ENCODE measurements at regions not wholly inside any gene's neighbourhood (a gene's known extent, or its start where the extent isn't known, plus 50 kb on each side); places are given as distances from the start of the nearest gene placed in this dataset.

- Histone ChIP-seq H3K4me3 (no peak overlapping the region), H3K36me3 (ENCODE audit: insufficient read depth, low read length) (no peaks in the 10 kb centered on the region), H3K9me3 (ENCODE audit: low read depth, low read length) (no peaks in the 10 kb centered on the region), H3K27ac (no peak overlapping the region), H3K9ac (ENCODE audit: insufficient read length) (no peak overlapping the region)
- DNase-seq (ENCODE audit: low read depth, low spot score): no peak
- TF ChIP-seq FOXP2 (optimal IDR thresholded peaks at IDR 0.05; ENCODE audit: control extremely low read depth, extremely low read length, insufficient read depth) (no peak), POLR2AphosphoS5 (IDR thresholded peaks at IDR 0.05; ENCODE audit: borderline replicate concordance, low read depth, low read length) (no peak), EZH2 (IDR thresholded peaks at IDR 0.05) (no peak)
These were observed 109.4 kb upstream of the NOVA1 start for GRCh38 chr14:26707234-26707633.

GRCh38 chr14:26709019-26709418 lies 111.2 kb upstream of the NOVA1 start:
- Histone ChIP-seq H3K9me3 (ENCODE audit: low read depth, low read length) (no peaks in the 10 kb centered on the region), H3K36me3 (ENCODE audit: insufficient read depth, low read length) (no peaks in the 10 kb centered on the region), H3K9ac (ENCODE audit: insufficient read length) (no peak overlapping the region), H3K27ac (no peak overlapping the region), H3K4me3 (no peak overlapping the region)
- DNase-seq (ENCODE audit: low read depth, low spot score): no peak
- TF ChIP-seq POLR2AphosphoS5 (IDR thresholded peaks at IDR 0.05; ENCODE audit: borderline replicate concordance, low read depth, low read length) (no peak), FOXP2 (optimal IDR thresholded peaks at IDR 0.05; ENCODE audit: control extremely low read depth, extremely low read length, insufficient read depth) (no peak), EZH2 (IDR thresholded peaks at IDR 0.05) (no peak)

- TF ChIP-seq FOXP2 (optimal IDR thresholded peaks at IDR 0.05; ENCODE audit: control extremely low read depth, extremely low read length, insufficient read depth) (no peak), EZH2 (IDR thresholded peaks at IDR 0.05) (no peak), POLR2AphosphoS5 (IDR thresholded peaks at IDR 0.05; ENCODE audit: borderline replicate concordance, low read depth, low read length) (no peak)
- Histone ChIP-seq H3K9ac (ENCODE audit: insufficient read length) (no peak overlapping the region), H3K9me3 (ENCODE audit: low read depth, low read length) (no peaks in the 10 kb centered on the region), H3K27ac (no peak overlapping the region), H3K4me3 (no peak overlapping the region), H3K36me3 (ENCODE audit: insufficient read depth, low read length) (no peaks in the 10 kb centered on the region)
- DNase-seq (ENCODE audit: low read depth, low spot score): no peak
These were observed 121.7 kb upstream of the NOVA1 start for GRCh38 chr14:26719514-26719913.

GRCh38 chr14:26722258-26722657 lies 124.4 kb upstream of the NOVA1 start:
- Histone ChIP-seq H3K36me3 (ENCODE audit: insufficient read depth, low read length) (no peaks in the 10 kb centered on the region), H3K27ac (no peak overlapping the region), H3K9ac (ENCODE audit: insufficient read length) (no peak overlapping the region), H3K9me3 (ENCODE audit: low read depth, low read length) (no peaks in the 10 kb centered on the region), H3K4me3 (no peak overlapping the region)
- no peak for TF ChIP-seq FOXP2 (optimal IDR thresholded peaks at IDR 0.05; ENCODE audit: control extremely low read depth, extremely low read length, insufficient read depth)
- TF ChIP-seq POLR2AphosphoS5 (IDR thresholded peaks at IDR 0.05; ENCODE audit: borderline replicate concordance, low read depth, low read length): no peak
- TF ChIP-seq EZH2 (IDR thresholded peaks at IDR 0.05): no peak
- no peak for DNase-seq (ENCODE audit: low read depth, low spot score)

GRCh38 chr14:26729851-26730250 lies 132.0 kb upstream of the NOVA1 start:
- TF ChIP-seq POLR2AphosphoS5 (IDR thresholded peaks at IDR 0.05; ENCODE audit: borderline replicate concordance, low read depth, low read length) (no peak), EZH2 (IDR thresholded peaks at IDR 0.05) (no peak), FOXP2 (optimal IDR thresholded peaks at IDR 0.05; ENCODE audit: control extremely low read depth, extremely low read length, insufficient read depth) (no peak)
- Histone ChIP-seq H3K36me3 (ENCODE audit: insufficient read depth, low read length) (no peaks in the 10 kb centered on the region), H3K9me3 (ENCODE audit: low read depth, low read length) (no peaks in the 10 kb centered on the region), H3K9ac (ENCODE audit: insufficient read length) (no peak overlapping the region), H3K27ac (no peak overlapping the region), H3K4me3 (no peak overlapping the region)
- no peak for DNase-seq (ENCODE audit: low read depth, low spot score)

GRCh38 chr14:26730929-26731618 lies 133.2 kb upstream of the NOVA1 start:
- no peaks in the 10 kb centered on the region for H3K9me3 ChIP-seq (ENCODE audit: low read depth, low read length)
- H3K9ac ChIP-seq (ENCODE audit: insufficient read length): no peak overlapping the region
- no peak overlapping the region for H3K27ac ChIP-seq
- no peak overlapping the region for H3K4me3 ChIP-seq
- DNase-seq (ENCODE audit: low read depth, low spot score): no peak
- no peaks in the 10 kb centered on the region for H3K36me3 ChIP-seq (ENCODE audit: insufficient read depth, low read length)
- no peak for TF ChIP-seq EZH2 (IDR thresholded peaks at IDR 0.05)
- no peak for TF ChIP-seq FOXP2 (optimal IDR thresholded peaks at IDR 0.05; ENCODE audit: control extremely low read depth, extremely low read length, insufficient read depth)
- no peak for TF ChIP-seq POLR2AphosphoS5 (IDR thresholded peaks at IDR 0.05; ENCODE audit: borderline replicate concordance, low read depth, low read length)

GRCh38 chr14:26735811-26736210 lies 138.0 kb upstream of the NOVA1 start:
- Histone ChIP-seq H3K4me3 (no peak overlapping the region), H3K9ac (ENCODE audit: insufficient read length) (no peak overlapping the region), H3K9me3 (ENCODE audit: low read depth, low read length) (no peaks in the 10 kb centered on the region), H3K36me3 (ENCODE audit: insufficient read depth, low read length) (no peaks in the 10 kb centered on the region), H3K27ac (no peak overlapping the region)
- TF ChIP-seq FOXP2 (optimal IDR thresholded peaks at IDR 0.05; ENCODE audit: control extremely low read depth, extremely low read length, insufficient read depth): no peak
- TF ChIP-seq EZH2 (IDR thresholded peaks at IDR 0.05): no peak
- no peak for TF ChIP-seq POLR2AphosphoS5 (IDR thresholded peaks at IDR 0.05; ENCODE audit: borderline replicate concordance, low read depth, low read length)
- no peak for DNase-seq (ENCODE audit: low read depth, low spot score)

GRCh38 chr14:26738571-26738970 lies 140.7 kb upstream of the NOVA1 start:
- H3K27ac ChIP-seq: no peak overlapping the region
- H3K4me3 ChIP-seq: no peak overlapping the region
- no peaks in the 10 kb centered on the region for H3K36me3 ChIP-seq (ENCODE audit: insufficient read depth, low read length)
- no peak overlapping the region for H3K9ac ChIP-seq (ENCODE audit: insufficient read length)
- TF ChIP-seq POLR2AphosphoS5 (IDR thresholded peaks at IDR 0.05; ENCODE audit: borderline replicate concordance, low read depth, low read length) (no peak), FOXP2 (optimal IDR thresholded peaks at IDR 0.05; ENCODE audit: control extremely low read depth, extremely low read length, insufficient read depth) (no peak), EZH2 (IDR thresholded peaks at IDR 0.05) (no peak)
- DNase-seq (ENCODE audit: low read depth, low spot score): no peak
- H3K9me3 ChIP-seq (ENCODE audit: low read depth, low read length): no peaks in the 10 kb centered on the region
